ENCODE measurements at regions not wholly inside any gene's neighbourhood (a gene's known extent, or its start where the extent isn't known, plus 50 kb on each side); places are given as distances from the start of the nearest gene placed in this dataset.

GRCh38 chr1:4033713-4034112, 133.6 kb upstream of the C1orf174 start:
- TF ChIP-seq ZNF274 (IDR thresholded peaks at IDR 0.05; ENCODE audit: low read depth, low read length) (no peak), SUZ12 (IDR thresholded peaks at IDR 0.05; ENCODE audit: extremely low read depth, insufficient read depth, insufficient read length) (no peak)

Data from NT2/D1 (cell line).